Mucosa of rectum (tissue), 2 donors: ENCODE measurements at regions not wholly inside any gene's neighbourhood (a gene's known extent, or its start where the extent isn't known, plus 50 kb on each side); places are given as distances from the start of the nearest gene placed in this dataset.

Experiments
- H3K27ac ChIP-seq, 2 donors: one replicate each; pipeline ENCODE4 v1.7.0; 2013; ENCODE audit warnings: inconsistent platforms in 2 of 2, low read depth in 2 of 2, low read length in 2 of 2
- H3K27me3 ChIP-seq, 2 donors: one replicate each; pipeline ENCODE4 v1.7.0; 2013; ENCODE audit warnings: low read length in 2 of 2; ENCODE audit not compliant: control insufficient read depth in 2 of 2, insufficient read depth in 2 of 2
- H3K36me3 ChIP-seq, 2 donors: one replicate each; pipeline ENCODE4 v1.7.0; 2013; ENCODE audit warnings: low read length in 2 of 2; ENCODE audit not compliant: control insufficient read depth in 2 of 2, insufficient read depth in 2 of 2
- H3K4me1 ChIP-seq, 2 donors: one replicate each; pipeline ENCODE4 v1.7.0; 2013; ENCODE audit warnings: low read length in 2 of 2, mild to moderate bottlenecking in 1 of 2; ENCODE audit not compliant: control insufficient read depth in 2 of 2, insufficient read depth in 2 of 2
- H3K4me3 ChIP-seq, 2 donors: one replicate each; pipeline ENCODE4 v1.7.0; 2013; ENCODE audit warnings: low read length in 2 of 2
- H3K9ac ChIP-seq, 2 donors: one replicate each; pipeline ENCODE4 v1.7.0; 2013; ENCODE audit warnings: low read length in 2 of 2, low read depth in 1 of 2, mild to moderate bottlenecking in 1 of 2
- H3K9me3 ChIP-seq, 2 donors: one replicate each; pipeline ENCODE4 v1.7.0; 2013; ENCODE audit warnings: low read length in 2 of 2; ENCODE audit not compliant: control insufficient read depth in 2 of 2
- donor health status: healthy.
- donor health status: Normal muscosa, but diverticular disease.

- no peak overlapping the region for H3K9ac ChIP-seq
- H3K4me1 ChIP-seq: no peaks in the 10 kb centered on the region
- peaks cover 0 to 4% of the 10 kb centered on the region in 2 donors for H3K27me3 ChIP-seq
- no peak overlapping the region for H3K4me3 ChIP-seq
- H3K27ac ChIP-seq: no peak overlapping the region
- H3K36me3 ChIP-seq: no peaks in the 10 kb centered on the region
- no peaks in the 10 kb centered on the region for H3K9me3 ChIP-seq
Measured at GRCh38 chr13:111622051-111622531, 301.6 kb downstream of the TEX29 start.

GRCh38 chr13:111623208-111623607 lies 302.8 kb downstream of the TEX29 start:
- H3K9ac ChIP-seq: no peak overlapping the region
- peaks cover 0 to 4% of the 10 kb centered on the region in 2 donors for H3K27me3 ChIP-seq
- H3K9me3 ChIP-seq: no peaks in the 10 kb centered on the region
- no peaks in the 10 kb centered on the region for H3K36me3 ChIP-seq
- H3K4me1 ChIP-seq: no peaks in the 10 kb centered on the region
- H3K27ac ChIP-seq: no peak overlapping the region
- H3K4me3 ChIP-seq: no peak overlapping the region

GRCh38 chr13:111623743-111624505 lies 303.5 kb downstream of the TEX29 start:
- Histone ChIP-seq H3K9ac (no peak overlapping the region), H3K9me3 (no peaks in the 10 kb centered on the region), H3K27ac (no peak overlapping the region), H3K36me3 (no peaks in the 10 kb centered on the region), H3K4me1 (no peaks in the 10 kb centered on the region), H3K27me3 (no peaks in the 10 kb centered on the region), H3K4me3 (no peak overlapping the region)

GRCh38 chr13:111625526-111626315 lies 305.3 kb downstream of the TEX29 start:
- no peaks in the 10 kb centered on the region for H3K36me3 ChIP-seq
- H3K27ac ChIP-seq: no peak overlapping the region
- no peaks in the 10 kb centered on the region for H3K4me1 ChIP-seq
- no peaks in the 10 kb centered on the region for H3K27me3 ChIP-seq
- H3K4me3 ChIP-seq: no peak overlapping the region
- no peak overlapping the region for H3K9ac ChIP-seq
- H3K9me3 ChIP-seq: no peaks in the 10 kb centered on the region

DNA sequence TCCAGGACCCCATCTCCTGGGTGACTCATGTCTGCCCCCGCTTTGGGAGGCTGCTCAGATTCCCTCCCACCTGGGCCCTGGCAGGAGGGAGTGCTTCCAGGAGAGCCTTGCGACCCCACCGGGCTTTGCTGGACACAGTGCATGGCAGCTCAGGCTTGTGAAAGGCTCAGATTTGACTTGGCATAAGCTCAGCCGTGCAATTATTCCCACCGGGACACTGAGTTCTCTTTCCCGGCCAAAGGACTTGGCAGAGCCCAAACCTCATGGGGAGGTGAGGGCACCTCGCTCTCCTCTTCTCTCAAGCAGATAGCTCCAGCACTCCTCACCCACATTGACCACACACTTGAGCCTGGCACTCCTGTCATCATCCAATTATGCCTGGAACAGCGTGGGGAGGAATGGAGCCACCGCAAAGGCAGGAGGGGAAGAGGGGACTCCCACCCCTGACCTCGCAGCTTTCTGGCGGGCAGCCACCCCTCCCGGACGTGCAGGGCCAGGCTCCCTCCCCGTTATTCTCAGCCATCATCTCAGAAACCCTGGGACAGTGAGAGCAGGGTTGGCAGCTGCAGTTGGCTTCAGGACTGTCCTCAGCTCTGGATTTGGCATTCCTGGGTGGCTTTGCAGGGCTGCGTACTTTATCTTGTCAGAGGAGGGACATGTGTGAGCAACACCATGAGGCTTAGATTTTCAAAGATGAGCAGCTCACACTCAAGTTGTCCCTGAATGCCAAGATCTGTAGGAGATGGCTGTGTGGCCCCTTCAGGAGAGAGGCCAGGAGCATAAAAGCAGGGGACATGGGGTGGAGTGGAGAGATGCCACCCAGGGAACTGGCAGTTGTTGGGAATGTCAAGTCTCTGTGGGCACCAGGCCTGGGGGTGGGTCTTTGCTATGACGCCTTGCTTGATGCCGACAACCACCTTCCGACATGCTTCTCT lies 306.2 kb downstream of the TEX29 start:
- Histone ChIP-seq H3K9me3 (no peaks in the 10 kb centered on the region), H3K9ac (no peak overlapping the region), H3K27me3 (no peaks in the 10 kb centered on the region), H3K27ac (no peak overlapping the region), H3K4me1 (no peaks in the 10 kb centered on the region), H3K4me3 (no peak overlapping the region), H3K36me3 (no peaks in the 10 kb centered on the region)

DNA sequence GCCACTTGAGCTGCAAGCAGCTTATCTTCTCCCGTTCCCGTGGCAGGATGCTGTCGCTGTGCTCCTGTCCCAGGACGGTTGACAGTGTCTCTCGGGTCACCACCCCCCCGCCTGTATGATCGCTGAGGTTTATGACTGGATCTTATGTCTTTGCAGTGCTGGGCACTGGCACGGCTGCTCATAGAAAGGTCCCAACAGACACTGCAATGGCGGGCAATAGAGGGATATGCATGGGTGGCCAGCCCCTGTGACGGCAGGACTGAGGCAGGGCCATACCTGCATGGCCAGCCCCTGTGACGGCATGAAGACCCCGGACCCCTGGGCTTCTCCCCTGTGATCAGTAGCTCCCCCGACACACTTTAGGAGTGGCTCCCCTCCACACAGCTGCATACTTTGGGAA lies 307.2 kb downstream of the TEX29 start:
- Histone ChIP-seq H3K4me3 (no peak overlapping the region), H3K36me3 (no peaks in the 10 kb centered on the region), H3K4me1 (no peaks in the 10 kb centered on the region), H3K9ac (no peak overlapping the region), H3K27ac (no peak overlapping the region), H3K9me3 (no peaks in the 10 kb centered on the region), H3K27me3 (no peaks in the 10 kb centered on the region)

DNA sequence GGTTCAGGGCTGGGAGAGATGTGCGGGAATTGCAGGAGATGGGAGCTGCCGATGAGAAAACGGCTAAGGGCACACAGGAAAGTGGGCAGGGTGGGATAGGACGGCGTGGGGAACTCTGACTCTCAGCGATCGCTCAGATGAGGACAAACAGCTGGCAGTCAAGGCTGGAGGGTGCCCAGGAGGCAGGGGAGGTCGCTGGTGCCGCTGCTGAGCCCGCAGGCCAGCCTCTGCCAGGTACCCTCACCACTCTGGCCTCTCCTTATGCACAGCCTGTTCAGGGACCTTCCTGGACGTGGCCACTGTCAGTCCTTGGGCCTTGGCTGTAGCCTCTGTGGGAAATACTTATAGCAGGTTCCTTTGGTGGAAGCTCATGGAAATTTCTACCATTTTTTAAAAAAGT lies 308.6 kb downstream of the TEX29 start:
- Histone ChIP-seq H3K27ac (no peak overlapping the region), H3K9me3 (no peaks in the 10 kb centered on the region), H3K36me3 (no peaks in the 10 kb centered on the region), H3K9ac (no peak overlapping the region), H3K4me1 (no peaks in the 10 kb centered on the region), H3K4me3 (no peak overlapping the region), H3K27me3 (no peaks in the 10 kb centered on the region)

GRCh38 chr13:111629457-111629856 lies 309.0 kb downstream of the TEX29 start:
- H3K9ac ChIP-seq: no peak overlapping the region
- no peaks in the 10 kb centered on the region for H3K36me3 ChIP-seq
- H3K9me3 ChIP-seq: no peaks in the 10 kb centered on the region
- H3K4me3 ChIP-seq: no peak overlapping the region
- no peak overlapping the region for H3K27ac ChIP-seq
- no peaks in the 10 kb centered on the region for H3K27me3 ChIP-seq
- no peaks in the 10 kb centered on the region for H3K4me1 ChIP-seq

DNA sequence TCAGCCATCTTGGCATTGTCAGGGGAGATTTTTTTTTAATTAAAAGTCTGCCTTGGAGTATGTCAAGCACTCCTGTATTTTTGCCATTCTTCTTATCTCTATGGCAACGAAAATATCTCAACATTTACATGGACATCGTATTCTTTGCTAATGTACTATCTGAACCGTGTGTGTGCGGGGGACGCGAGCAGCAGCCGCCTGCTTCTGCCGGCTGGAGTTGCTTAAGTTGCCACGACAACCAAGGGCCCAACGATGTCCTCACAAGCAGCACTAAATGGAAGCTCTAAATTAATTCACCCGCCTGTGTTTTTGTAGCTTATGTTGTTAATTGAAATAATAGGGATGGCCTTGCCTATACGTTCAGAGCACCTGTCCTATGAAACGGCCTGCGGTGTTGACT lies 309.5 kb downstream of the TEX29 start:
- no peak overlapping the region for H3K27ac ChIP-seq
- H3K4me1 ChIP-seq: no peaks in the 10 kb centered on the region
- no peaks in the 10 kb centered on the region for H3K9me3 ChIP-seq

More for the DNA sequence above, 309.5 kb downstream of the TEX29 start:
- Histone ChIP-seq H3K4me3 (no peak overlapping the region), H3K36me3 (no peaks in the 10 kb centered on the region), H3K9ac (no peak overlapping the region), H3K27me3 (no peaks in the 10 kb centered on the region)
